GM12892 (cell line): ENCODE measurements at regions not wholly inside any gene's neighbourhood (a gene's known extent, or its start where the extent isn't known, plus 50 kb on each side); places are given as distances from the start of the nearest gene placed in this dataset.

Experiments used
- POLR2A ChIP-seq: IDR thresholded peaks from 2 replicates; pipeline ENCODE4 v1.6.1; 2011; ENCODE audit warnings: low read depth, low read length, control low read depth
- POLR2AphosphoS5 ChIP-seq: IDR thresholded peaks from 2 replicates; pipeline ENCODE4 v1.6.1; 2011; ENCODE audit warnings: low read depth, low read length, control low read depth
- TAF1 ChIP-seq: IDR thresholded peaks from 2 replicates; pipeline ENCODE4 v1.6.1; 2011; ENCODE audit warnings: low read depth, mild to moderate bottlenecking, control low read depth, low read length, borderline replicate concordance

GRCh38 chr2:147451902-147452515, 392.8 kb upstream of the ACVR2A start:
- TF ChIP-seq POLR2AphosphoS5 (no peak), POLR2A (no peak), TAF1 (no peak)
